ENCODE measurements at regions not wholly inside any gene's neighbourhood (a gene's known extent, or its start where the extent isn't known, plus 50 kb on each side); places are given as distances from the start of the nearest gene placed in this dataset.

DNA sequence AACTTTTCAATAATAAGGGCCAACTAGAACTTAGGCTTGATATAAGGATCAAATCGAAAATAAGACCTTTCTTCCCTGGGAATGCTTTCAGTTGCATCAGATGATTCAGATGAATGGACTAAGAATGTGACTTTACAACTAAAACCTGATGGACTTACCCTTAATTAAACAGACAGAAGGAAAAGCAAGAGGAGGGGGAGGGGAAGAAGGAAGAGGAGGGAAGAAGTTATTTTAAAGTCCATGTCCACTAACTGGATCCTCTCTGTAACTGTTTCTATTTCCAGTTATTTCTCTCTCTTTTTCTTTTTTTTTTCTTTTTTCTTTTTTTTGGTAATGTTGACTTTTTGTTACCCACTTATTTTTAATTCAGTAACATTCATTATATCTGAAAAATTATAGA is 486.0 kb downstream of the MAFB start:
- no peak for DNase-seq

- no peak for DNase-seq
Measured at GRCh38 chr20:40197691-40198090, 491.3 kb downstream of the MAFB start.

GRCh38 chr20:40196846-40197436 is 492.1 kb downstream of the MAFB start:
- no peak for DNase-seq

DNA sequence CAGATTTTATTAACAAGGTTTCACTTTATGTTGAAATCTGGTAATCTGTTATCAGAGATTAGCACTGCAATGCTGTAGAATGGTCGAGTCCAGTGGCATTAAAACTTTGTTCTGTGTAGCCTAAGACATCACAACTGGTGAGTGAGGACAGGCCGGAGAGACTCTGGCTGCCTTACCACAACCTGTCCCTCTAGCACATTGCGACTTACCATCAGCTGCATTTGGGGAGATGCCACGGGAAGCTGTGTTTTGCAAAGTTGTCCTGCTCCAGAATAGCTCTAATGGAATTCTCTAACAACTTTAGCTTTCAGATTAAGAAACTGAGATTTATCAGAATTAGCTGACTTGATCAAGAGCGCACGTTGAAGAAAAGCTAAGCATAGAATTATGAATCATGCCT is 493.3 kb downstream of the MAFB start:
- DNase-seq = no peak

DNA sequence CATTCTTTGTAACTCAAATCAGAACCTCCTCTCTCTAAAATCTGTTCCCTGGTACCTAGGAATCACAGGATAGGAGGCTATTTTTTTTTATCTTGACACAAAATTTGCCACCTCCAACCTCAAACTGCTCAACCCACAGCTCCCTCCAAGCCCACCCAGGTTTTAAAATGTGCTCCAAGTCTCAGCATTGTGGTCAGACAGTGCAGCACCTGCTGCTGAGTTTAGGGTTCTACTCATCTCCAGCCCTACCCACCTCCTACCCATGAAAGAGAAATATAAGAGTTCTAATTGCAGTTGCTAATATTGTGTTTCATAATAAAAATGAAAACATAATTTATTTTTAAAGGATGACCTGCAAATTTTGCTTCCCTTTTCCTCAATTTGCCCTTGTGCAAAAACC is 496.5 kb downstream of the MAFB start:
- no peak for DNase-seq

GRCh38 chr20:40192081-40192480 is 497.0 kb downstream of the MAFB start:
- no peak for DNase-seq

DNA sequence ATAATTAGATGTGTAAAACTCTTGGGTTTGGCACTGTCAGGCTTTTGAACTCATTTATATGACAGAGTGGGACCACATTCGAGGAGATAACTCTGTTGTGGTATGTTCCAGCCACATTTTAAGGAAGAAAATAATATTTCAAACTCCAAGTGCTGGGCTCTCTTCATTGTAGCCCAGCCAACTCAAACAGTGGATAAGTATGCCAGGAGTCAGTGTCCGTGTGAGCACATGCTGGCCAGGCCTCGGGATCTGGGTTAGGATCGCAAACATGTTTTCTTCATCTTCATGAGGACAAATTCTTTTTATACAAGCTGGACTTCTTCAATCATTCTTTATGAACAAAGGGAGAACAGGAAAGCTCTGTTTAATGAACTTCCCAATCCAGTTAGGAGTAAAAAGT is 497.5 kb downstream of the MAFB start:
- DNase-seq = no peak

GRCh38 chr20:40189621-40190020 is 499.4 kb downstream of the MAFB start:
- DNase-seq = no peak

DNA sequence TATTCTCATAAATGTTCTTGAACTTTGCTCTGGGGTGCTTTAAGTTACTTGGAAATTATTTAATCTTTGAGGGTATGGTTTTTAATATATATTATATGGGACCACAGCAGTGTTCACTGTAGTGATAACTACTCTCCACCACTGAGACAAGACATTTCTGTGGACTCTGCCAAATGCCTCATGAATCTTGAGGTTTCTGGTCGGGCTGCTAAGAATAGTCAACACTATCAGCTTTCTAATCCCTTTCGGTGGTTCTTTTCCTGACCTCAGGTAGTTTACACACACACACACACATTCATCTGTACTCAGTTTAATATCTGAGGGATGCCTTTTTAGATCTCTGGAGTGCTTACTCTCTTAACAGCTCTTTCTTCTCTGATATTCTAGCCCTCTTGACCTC is 500.7 kb downstream of the MAFB start:
- DNase-seq = no peak

DNA sequence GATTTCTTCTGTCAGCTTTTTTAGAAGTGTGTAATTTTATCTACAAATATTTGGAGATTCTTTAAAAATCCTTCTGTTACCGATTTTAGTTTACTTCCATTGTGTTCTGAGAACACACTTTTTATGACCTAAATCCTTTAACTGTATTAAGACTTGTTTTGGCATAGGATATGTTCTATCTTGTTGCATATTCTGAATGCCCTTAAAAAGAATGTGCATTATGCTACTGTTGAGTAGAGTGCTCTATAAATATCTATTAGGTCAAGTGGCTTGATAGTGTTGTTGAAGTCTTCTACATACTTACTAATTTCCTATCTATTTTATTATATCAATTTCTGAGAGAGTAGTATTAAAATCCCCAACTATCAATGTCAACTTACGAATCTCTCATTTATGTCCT is 502.2 kb downstream of the MAFB start:
- DNase-seq = no peak

- DNase-seq = no peak
Measured at GRCh38 chr20:40181676-40182075, 507.4 kb downstream of the MAFB start.

- DNase-seq = no peak
Measured at GRCh38 chr20:40176098-40176841, 512.8 kb downstream of the MAFB start.

DNA sequence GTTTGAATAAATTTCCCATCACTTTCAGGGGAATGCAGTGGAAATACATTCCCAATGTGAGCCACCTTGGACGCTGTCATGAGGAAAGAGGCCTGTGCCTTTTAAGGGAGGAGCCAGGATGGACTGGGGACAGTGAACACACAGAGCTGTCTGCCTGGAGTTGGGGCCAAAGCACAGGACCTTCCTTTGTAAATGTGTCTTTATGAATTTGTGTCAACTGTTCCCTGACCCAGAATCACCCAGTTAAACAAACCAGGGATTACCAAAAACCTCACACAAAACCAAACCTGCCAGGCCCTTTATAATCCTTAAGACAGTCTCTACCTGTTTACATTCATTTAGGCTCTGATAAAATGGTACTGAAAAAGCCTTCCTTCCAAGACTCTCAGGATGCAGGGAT is 513.7 kb downstream of the MAFB start:
- no peak for DNase-seq

GRCh38 chr20:40173872-40174271 is 515.2 kb downstream of the MAFB start:
- DNase-seq = no peak

DNA sequence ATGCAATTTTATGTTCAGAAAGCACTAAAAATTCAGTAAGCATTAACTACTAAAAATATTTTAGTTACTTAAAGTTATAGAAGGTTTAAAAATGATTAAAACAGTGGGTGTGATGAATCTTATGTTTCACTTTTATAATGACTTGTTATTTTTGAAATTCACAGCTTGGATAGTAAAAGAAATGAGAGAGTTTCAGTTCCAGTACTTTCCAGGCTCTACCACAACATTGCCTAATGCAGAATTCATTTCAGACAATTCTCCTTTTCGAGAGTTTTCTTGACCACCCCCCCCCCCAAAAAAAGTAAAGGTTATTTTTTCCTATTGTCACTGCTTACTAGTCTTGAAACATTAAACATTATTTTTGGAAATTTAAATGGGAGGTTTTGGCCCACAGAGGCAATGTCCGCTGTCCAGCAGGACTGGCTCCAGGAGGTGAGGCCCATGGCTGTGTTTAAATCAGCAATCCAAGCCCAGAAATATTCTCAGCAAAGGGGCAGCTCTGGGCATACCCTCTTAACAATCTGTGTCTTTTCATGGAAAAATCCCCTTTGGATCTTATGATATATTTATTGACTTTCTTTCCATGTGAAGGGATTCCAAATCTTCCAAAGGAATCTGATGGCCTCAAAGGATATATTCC is 519.9 kb downstream of the MAFB start:
- no peak for DNase-seq

DNA sequence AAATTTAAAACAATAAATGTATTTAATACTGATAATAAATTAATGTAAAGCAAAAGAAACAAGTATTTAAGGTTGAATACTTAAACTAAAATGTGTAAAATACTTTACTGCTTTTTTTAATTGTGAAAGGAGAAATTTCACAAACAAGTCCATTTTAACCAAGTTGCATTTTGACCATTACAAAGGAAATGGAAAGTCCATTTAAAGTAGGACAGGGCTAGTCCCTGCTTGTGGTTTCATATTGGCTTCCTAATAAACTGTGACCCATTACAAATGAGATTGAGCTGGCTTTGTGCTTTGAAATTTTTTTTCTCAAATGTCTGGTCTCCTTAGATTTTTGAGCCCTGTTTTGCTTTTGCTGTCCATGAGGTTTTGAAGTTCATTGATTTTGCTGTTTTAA is 527.6 kb downstream of the MAFB start:
- DNase-seq = no peak

GRCh38 chr20:40160097-40160550 is 528.9 kb downstream of the MAFB start:
- peak; percentile 52 for DNase-seq

DNA sequence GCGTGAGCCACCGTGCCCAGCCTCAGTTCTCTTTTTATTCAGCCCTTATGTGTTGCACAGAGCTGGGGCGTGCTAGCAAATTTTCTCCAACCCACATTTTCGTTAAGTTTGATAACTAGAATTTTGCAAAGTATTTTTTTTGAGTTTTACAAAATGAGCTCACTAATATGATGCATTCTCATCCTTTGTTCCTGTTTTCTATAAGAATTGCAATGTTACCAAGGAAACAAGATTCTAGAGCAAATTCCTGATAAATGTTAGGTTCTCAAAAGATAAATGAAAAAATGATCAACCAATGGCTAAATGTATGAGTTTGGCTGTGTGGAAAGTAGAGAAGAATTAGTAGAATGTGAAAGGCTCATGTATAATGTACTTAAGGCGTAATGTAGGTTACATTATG is 529.8 kb downstream of the MAFB start:
- no peak for DNase-seq

GRCh38 chr20:40156600-40157317 is 532.3 kb downstream of the MAFB start:
- DNase-seq = no peak

GRCh38 chr20:40154514-40154913 is 534.5 kb downstream of the MAFB start:
- no peak for DNase-seq

- DNase-seq = no peak
Measured at GRCh38 chr20:40148886-40149285, 540.1 kb downstream of the MAFB start.

DNA sequence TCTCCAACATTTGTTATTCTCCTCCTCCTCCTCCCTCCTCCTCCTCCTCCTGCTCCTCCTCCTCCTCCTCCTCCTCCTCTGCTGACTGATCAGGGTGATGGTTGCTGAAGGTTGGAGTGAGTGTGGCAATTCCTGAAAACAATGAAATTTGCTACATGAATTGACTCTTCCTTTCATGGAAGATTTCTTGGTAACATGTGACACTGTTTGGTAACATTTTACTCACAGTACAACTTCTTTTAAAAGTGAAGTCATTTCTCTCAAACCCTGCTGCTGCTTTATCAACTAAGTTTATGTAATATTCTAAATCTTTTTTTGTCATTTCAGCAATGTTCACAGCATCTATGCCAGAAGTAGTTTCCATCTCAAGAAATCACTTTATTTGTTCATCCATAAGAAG is 543.0 kb downstream of the MAFB start:
- DNase-seq = no peak

GRCh38 chr20:40144581-40144980 is 544.5 kb downstream of the MAFB start:
- no peak for DNase-seq

DNA sequence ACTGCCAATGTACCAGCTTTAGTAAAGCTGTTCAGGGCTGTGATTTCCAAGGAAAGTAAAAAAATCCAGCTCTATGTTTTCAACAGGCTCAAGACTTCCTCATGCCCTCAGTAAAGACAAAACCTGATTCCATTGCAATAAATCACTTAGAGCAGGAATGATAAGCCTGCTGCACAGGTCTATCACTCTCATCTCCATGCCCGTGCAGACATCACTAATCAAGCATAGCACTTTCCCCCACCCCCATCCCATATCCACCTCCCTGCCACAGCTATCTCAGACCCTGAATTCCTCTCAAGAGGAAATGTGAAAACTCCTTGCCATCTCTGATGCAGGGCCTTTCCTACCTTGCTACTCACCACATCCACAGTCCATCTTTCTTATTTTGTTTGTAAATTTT is 554.9 kb downstream of the MAFB start:
- DNase-seq = no peak
